ENCODE measurements at regions not wholly inside any gene's neighbourhood (a gene's known extent, or its start where the extent isn't known, plus 50 kb on each side); places are given as distances from the start of the nearest gene placed in this dataset.
"Not testable (repeated sequence)": the region's sequence is repeated elsewhere in the genome, so short reads cannot be mapped to it uniquely, and the experiment has no call there.

GRCh38 chr7:109579901-109580300 is 1010.2 kb downstream of the DNAJB9 start:
- H3K27ac Mint-ChIP-seq (ENCODE audit: unreplicated experiment) = no peak overlapping the region
- H3K4me3 Mint-ChIP-seq = no peak overlapping the region
- TF ChIP-seq CTCF (conservative IDR thresholded peaks at IDR 0.05) = no peak
- H3K4me1 Mint-ChIP-seq = no peaks in the 10 kb centered on the region
- no peaks in the 10 kb centered on the region for H3K36me3 Mint-ChIP-seq (ENCODE audit: low read depth)
- DNase-seq (ENCODE audit: low read depth, low spot score) = no peak
- no peaks in the 10 kb centered on the region for H3K27me3 Mint-ChIP-seq (ENCODE audit: low read depth)
- peaks cover 6% of the 10 kb centered on the region for H3K9me3 Mint-ChIP-seq

GRCh38 chr7:109582211-109582610 is 1012.5 kb downstream of the DNAJB9 start:
- Mint-ChIP-seq H3K4me3 (no peak overlapping the region), H3K9me3 (peaks cover 19% of the 10 kb centered on the region), H3K27me3 (ENCODE audit: low read depth) (no peaks in the 10 kb centered on the region), H3K27ac (ENCODE audit: unreplicated experiment) (no peak overlapping the region), H3K4me1 (no peaks in the 10 kb centered on the region), H3K36me3 (ENCODE audit: low read depth) (peaks cover 2% of the 10 kb centered on the region)
- DNase-seq (ENCODE audit: low read depth, low spot score) = no peak
- TF ChIP-seq CTCF (conservative IDR thresholded peaks at IDR 0.05) = no peak

GRCh38 chr7:109596948-109597347 is 1027.3 kb downstream of the DNAJB9 start:
- not testable (repeated sequence) for H3K4me3 Mint-ChIP-seq

GRCh38 chr7:109611656-109612055 is 1042.0 kb downstream of the DNAJB9 start:
- TF ChIP-seq CTCF (conservative IDR thresholded peaks at IDR 0.05) = no peak
- DNase-seq (ENCODE audit: low read depth, low spot score) = no peak
- Mint-ChIP-seq H3K4me3 (no peak overlapping the region), H3K36me3 (ENCODE audit: low read depth) (no peaks in the 10 kb centered on the region), H3K9me3 (peaks cover 3% of the 10 kb centered on the region), H3K27ac (ENCODE audit: unreplicated experiment) (no peak overlapping the region), H3K4me1 (no peaks in the 10 kb centered on the region), H3K27me3 (ENCODE audit: low read depth) (no peaks in the 10 kb centered on the region)

More at GRCh38 chr7:109596948-109597347, 1027.3 kb downstream of the DNAJB9 start:
- not testable (repeated sequence) for H3K4me1 Mint-ChIP-seq; H3K27ac Mint-ChIP-seq (ENCODE audit: unreplicated experiment); H3K9me3 Mint-ChIP-seq; DNase-seq (ENCODE audit: low read depth, low spot score); H3K36me3 Mint-ChIP-seq (ENCODE audit: low read depth)
- peaks cover 24% of the 10 kb centered on the region for H3K27me3 Mint-ChIP-seq (ENCODE audit: low read depth)

- Mint-ChIP-seq H3K4me3 (no peak overlapping the region), H3K27ac (ENCODE audit: unreplicated experiment) (no peak overlapping the region), H3K27me3 (ENCODE audit: low read depth) (no peaks in the 10 kb centered on the region), H3K36me3 (ENCODE audit: low read depth) (no peaks in the 10 kb centered on the region), H3K4me1 (no peaks in the 10 kb centered on the region), H3K9me3 (peaks cover 7% of the 10 kb centered on the region)
- no peak for TF ChIP-seq CTCF (conservative IDR thresholded peaks at IDR 0.05)
- DNase-seq (ENCODE audit: low read depth, low spot score) = no peak
Measured at GRCh38 chr7:109616551-109617069, 1046.9 kb downstream of the DNAJB9 start.

GRCh38 chr7:109622320-109622719 is 1052.6 kb downstream of the DNAJB9 start:
- no peak for TF ChIP-seq CTCF (conservative IDR thresholded peaks at IDR 0.05)
- Mint-ChIP-seq H3K27ac (ENCODE audit: unreplicated experiment) (no peak overlapping the region), H3K9me3 (peaks cover 7% of the 10 kb centered on the region), H3K27me3 (ENCODE audit: low read depth) (no peaks in the 10 kb centered on the region), H3K36me3 (ENCODE audit: low read depth) (no peaks in the 10 kb centered on the region), H3K4me3 (no peak overlapping the region), H3K4me1 (no peaks in the 10 kb centered on the region)
- DNase-seq (ENCODE audit: low read depth, low spot score) = no peak

GRCh38 chr7:109632890-109633289 is 1063.2 kb downstream of the DNAJB9 start:
- H3K36me3 Mint-ChIP-seq (ENCODE audit: low read depth); H3K4me1 Mint-ChIP-seq; H3K27ac Mint-ChIP-seq (ENCODE audit: unreplicated experiment); H3K4me3 Mint-ChIP-seq; DNase-seq (ENCODE audit: low read depth, low spot score); H3K27me3 Mint-ChIP-seq (ENCODE audit: low read depth): not testable (repeated sequence)
- H3K9me3 Mint-ChIP-seq = peaks cover 11% of the 10 kb centered on the region

Measured in neural crest cell (in vitro differentiated cells).